Prostate gland (tissue), 2 donors: ENCODE measurements at regions not wholly inside any gene's neighbourhood (a gene's known extent, or its start where the extent isn't known, plus 50 kb on each side); places are given as distances from the start of the nearest gene placed in this dataset.

Experiments used
- CTCF ChIP-seq, 4 experiments: fragments of 200-600 bp in 2 of 4; fragments of 450-650 bp in 2 of 4; sonication (generic) in 2 of 4; IDR thresholded peaks; 1 replicate in 3 of 4; 2 replicates in 1 of 4; pipeline ENCODE4 v1.5.1; 2016 to 2019; ENCODE audit warnings: antibody characterized with exemption in 4 of 4, mild to moderate bottlenecking in 2 of 4, moderate library complexity in 2 of 4
- POLR2A ChIP-seq: fragments of 450-650 bp; IDR thresholded peaks from one replicate; pipeline ENCODE4 v1.6.1; 2016; ENCODE audit warnings: antibody characterized with exemption, mild to moderate bottlenecking
- POLR2AphosphoS5 ChIP-seq: sonication (generic); formaldehyde crosslinking; IDR thresholded peaks from one replicate; pipeline ENCODE4 v1.6.1; 2017; ENCODE audit warnings: antibody characterized with exemption

- TF ChIP-seq CTCF (IDR thresholded peaks at IDR 0.05) (no peak), POLR2AphosphoS5 (no peak), POLR2A (no peak)
These were observed 86.7 kb upstream of the NKX1-1 start for GRCh38 chr4:1492651-1493539.
